ENCODE measurements at regions not wholly inside any gene's neighbourhood (a gene's known extent, or its start where the extent isn't known, plus 50 kb on each side); places are given as distances from the start of the nearest gene placed in this dataset.

DNA sequence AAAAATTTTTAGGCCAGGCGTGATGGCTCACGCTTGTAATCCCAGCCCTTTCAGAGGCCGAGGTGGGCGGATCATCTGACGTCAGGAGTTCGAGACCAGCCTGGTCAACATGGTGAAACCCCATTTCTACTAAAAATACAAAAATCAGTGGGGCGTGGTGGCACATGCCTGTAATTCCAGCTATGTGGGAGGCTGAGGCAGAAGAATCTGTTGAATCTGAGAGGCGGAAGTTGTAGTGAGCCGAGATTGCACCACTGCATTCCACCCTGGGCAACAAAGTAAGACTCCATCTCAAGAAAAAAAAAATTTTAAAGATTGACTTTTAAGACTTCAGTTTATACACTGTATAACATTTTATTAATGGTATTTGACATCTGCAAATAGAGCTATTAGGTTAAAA is 60.1 kb upstream of the GNAQ start:
- TF ChIP-seq, protein P1, sequence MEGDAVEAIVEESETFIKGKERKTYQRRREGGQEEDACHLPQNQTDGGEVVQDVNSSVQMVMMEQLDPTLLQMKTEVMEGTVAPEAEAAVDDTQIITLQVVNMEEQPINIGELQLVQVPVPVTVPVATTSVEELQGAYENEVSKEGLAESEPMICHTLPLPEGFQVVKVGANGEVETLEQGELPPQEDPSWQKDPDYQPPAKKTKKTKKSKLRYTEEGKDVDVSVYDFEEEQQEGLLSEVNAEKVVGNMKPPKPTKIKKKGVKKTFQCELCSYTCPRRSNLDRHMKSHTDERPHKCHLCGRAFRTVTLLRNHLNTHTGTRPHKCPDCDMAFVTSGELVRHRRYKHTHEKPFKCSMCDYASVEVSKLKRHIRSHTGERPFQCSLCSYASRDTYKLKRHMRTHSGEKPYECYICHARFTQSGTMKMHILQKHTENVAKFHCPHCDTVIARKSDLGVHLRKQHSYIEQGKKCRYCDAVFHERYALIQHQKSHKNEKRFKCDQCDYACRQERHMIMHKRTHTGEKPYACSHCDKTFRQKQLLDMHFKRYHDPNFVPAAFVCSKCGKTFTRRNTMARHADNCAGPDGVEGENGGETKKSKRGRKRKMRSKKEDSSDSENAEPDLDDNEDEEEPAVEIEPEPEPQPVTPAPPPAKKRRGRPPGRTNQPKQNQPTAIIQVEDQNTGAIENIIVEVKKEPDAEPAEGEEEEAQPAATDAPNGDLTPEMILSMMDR (conservative IDR thresholded peaks at IDR 0.05 in 1 of 2, IDR thresholded peaks at IDR 0.05 in 1 of 2; ENCODE audit: extremely low read depth in 1 of 2, insufficient read depth in 1 of 2, low read depth in 1 of 2, low read length in 2 of 2), result no peak
- TF ChIP-seq EZH2 (IDR thresholded peaks at IDR 0.05; ENCODE audit: borderline replicate concordance, low read length), result no peak
